ENCODE measurements at regions not wholly inside any gene's neighbourhood (a gene's known extent, or its start where the extent isn't known, plus 50 kb on each side); places are given as distances from the start of the nearest gene placed in this dataset.

- peaks cover 12% of the 10 kb centered on the region for H3K27me3 Mint-ChIP-seq (ENCODE audit: insufficient read depth, low read depth, poor library complexity)
- no peak for ATAC-seq
- Histone ChIP-seq H3K27ac (ENCODE audit: low read depth) (no peak overlapping the region), H2AFZ (no peak overlapping the region), H3K4me2 (no peak overlapping the region), H3K79me2 (replicated peaks; ENCODE audit: insufficient read depth) (no peaks in the 10 kb centered on the region), H3K4me3 (no peak overlapping the region), H3K4me1 (ENCODE audit: insufficient read depth) (peaks cover 7% of the 10 kb centered on the region; the same call in 1 of the 2 replicates), H3K27me3 (ENCODE audit: insufficient read depth) (peaks cover 18% of the 10 kb centered on the region), H3K9me2 (ENCODE audit: insufficient read depth) (no peaks in the 10 kb centered on the region), H3K36me3 (ENCODE audit: insufficient read depth) (no peaks in the 10 kb centered on the region), H3F3A (replicated peaks; ENCODE audit: low read depth) (no peaks in the 10 kb centered on the region), H4K20me1 (replicated peaks; ENCODE audit: insufficient read depth) (no peaks in the 10 kb centered on the region)
- no peak for DNase-seq (ENCODE audit: low spot score)
- peaks cover 31% of the 10 kb centered on the region for H3K4me1 Mint-ChIP-seq
- TF ChIP-seq NANOG (IDR thresholded peaks at IDR 0.05; ENCODE audit: borderline replicate concordance) (no peak), CTCF (conservative IDR thresholded peaks at IDR 0.05; ENCODE audit: low read depth in 2 of 2) (no peak), EZH2phosphoT487 (IDR thresholded peaks at IDR 0.05; ENCODE audit: unreplicated experiment) (no peak), REST (IDR thresholded peaks at IDR 0.05; ENCODE audit: unreplicated experiment) (no peak), ZNF114 (CRISPR knock-in tag; IDR thresholded peaks at IDR 0.05) (no peak), ZNF331 (CRISPR knock-in tag; IDR thresholded peaks at IDR 0.05; ENCODE audit: low read depth) (no peak), JUNB (IDR thresholded peaks at IDR 0.05; ENCODE audit: unreplicated experiment) (no peak), EZH2 (IDR thresholded peaks at IDR 0.05; ENCODE audit: low read depth, unreplicated experiment) (no peak), ETS1 (IDR thresholded peaks at IDR 0.05) (no peak)
- no peak overlapping the region; the same call in 2 of the 3 replicates for H3K4me3 Mint-ChIP-seq
- no peak overlapping the region for H3K27ac Mint-ChIP-seq
- no peaks in the 10 kb centered on the region for H3K36me3 Mint-ChIP-seq (ENCODE audit: low read depth)
- no peaks in the 10 kb centered on the region for H3K9me3 Mint-ChIP-seq
These were observed 847.7 kb upstream of the RBFOX1 start for GRCh38 chr16:6484935-6485334.

- H3K4me1 Mint-ChIP-seq, result peaks cover 31% of the 10 kb centered on the region
- H3K27me3 Mint-ChIP-seq (ENCODE audit: insufficient read depth, low read depth, poor library complexity), result peaks cover 12% of the 10 kb centered on the region
- H3K36me3 Mint-ChIP-seq (ENCODE audit: low read depth), result no peaks in the 10 kb centered on the region
- no peak overlapping the region for H3K27ac Mint-ChIP-seq
- H3K27ac ChIP-seq (ENCODE audit: low read depth), result no peak overlapping the region
- H3K36me3 ChIP-seq (ENCODE audit: insufficient read depth), result no peaks in the 10 kb centered on the region
- H4K20me1 ChIP-seq (replicated peaks; ENCODE audit: insufficient read depth), result no peaks in the 10 kb centered on the region
- peak overlapping the region; percentile 76 for H3K4me2 ChIP-seq
- H3K4me1 ChIP-seq (ENCODE audit: insufficient read depth), result peaks cover 7% of the 10 kb centered on the region; the same call in 1 of the 2 replicates
- H3K4me3 ChIP-seq, result peak overlapping the region; percentile 57
- ATAC-seq, result no peak
- no peak for DNase-seq (ENCODE audit: low spot score)
- H3K9me3 Mint-ChIP-seq, result no peaks in the 10 kb centered on the region
- no peak for TF ChIP-seq NANOG (IDR thresholded peaks at IDR 0.05; ENCODE audit: borderline replicate concordance)
- TF ChIP-seq JUNB (IDR thresholded peaks at IDR 0.05; ENCODE audit: unreplicated experiment), result no peak
- no peak for TF ChIP-seq CREB1 (CRISPR knock-in tag; IDR thresholded peaks at IDR 0.05; ENCODE audit: low read depth)
- no peak for TF ChIP-seq STAT1 (IDR thresholded peaks at IDR 0.05; ENCODE audit: unreplicated experiment)
- TF ChIP-seq EZH2 (IDR thresholded peaks at IDR 0.05; ENCODE audit: low read depth, unreplicated experiment), result no peak
- no peak for TF ChIP-seq POLR2AphosphoS5 (IDR thresholded peaks at IDR 0.05; ENCODE audit: low read depth)
- H3K79me2 ChIP-seq (replicated peaks; ENCODE audit: insufficient read depth), result no peaks in the 10 kb centered on the region
- H3K9me2 ChIP-seq (ENCODE audit: insufficient read depth), result no peaks in the 10 kb centered on the region
- no peaks in the 10 kb centered on the region for H3F3A ChIP-seq (replicated peaks; ENCODE audit: low read depth)
- peaks cover 18% of the 10 kb centered on the region for H3K27me3 ChIP-seq (ENCODE audit: insufficient read depth)
- H2AFZ ChIP-seq, result peak overlapping the region; percentile 84; the same call in 1 of the 2 replicates
- H3K4me3 Mint-ChIP-seq, result peak overlapping the region; percentile 78
These were observed 848.6 kb upstream of the RBFOX1 start for GRCh38 chr16:6484081-6484480.
